ENCODE measurements at regions not wholly inside any gene's neighbourhood (a gene's known extent, or its start where the extent isn't known, plus 50 kb on each side); places are given as distances from the start of the nearest gene placed in this dataset.

DNA sequence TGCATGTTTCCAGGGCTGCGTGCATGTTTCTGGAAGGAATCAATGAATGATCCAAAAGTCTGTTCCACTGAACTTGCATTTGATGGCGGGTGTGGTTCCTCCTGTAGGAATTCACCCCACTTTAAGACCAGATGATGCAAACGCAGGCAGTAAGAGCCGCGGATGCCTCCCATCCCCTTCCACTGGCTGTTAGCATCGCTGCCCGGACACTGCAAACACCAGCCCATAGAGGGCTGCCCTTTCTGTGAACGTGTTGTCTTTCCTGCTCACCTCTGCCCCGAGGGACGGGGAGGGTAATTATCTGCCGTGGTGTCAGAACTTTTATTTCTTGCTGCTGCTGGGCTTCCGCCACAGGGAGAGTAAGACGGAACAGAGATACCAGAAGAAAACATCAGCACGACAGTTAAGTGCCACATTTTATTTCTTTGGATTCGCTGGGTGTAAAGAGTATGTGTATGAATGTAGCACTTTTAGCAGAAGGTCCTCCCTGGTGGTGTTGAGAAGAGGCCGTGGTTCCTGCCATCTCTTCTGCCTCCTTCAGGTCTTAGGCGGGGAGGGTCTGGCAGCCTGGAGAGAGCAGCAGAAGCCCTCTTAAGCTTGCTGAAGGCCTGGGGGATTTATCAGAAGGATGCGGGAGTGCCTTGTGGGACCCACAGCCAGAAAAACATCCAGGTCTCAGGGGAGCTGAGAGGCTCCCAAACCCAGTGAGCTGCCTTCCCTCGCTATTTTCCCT lies 53.2 kb upstream of the NECTIN1 start:
- TF ChIP-seq EZH2 (IDR thresholded peaks at IDR 0.05; ENCODE audit: low read depth, unreplicated experiment) (no peak), POLR2AphosphoS5 (IDR thresholded peaks at IDR 0.05; ENCODE audit: low read depth) (no peak), EZH2phosphoT487 (IDR thresholded peaks at IDR 0.05; ENCODE audit: unreplicated experiment) (no peak), JUNB (IDR thresholded peaks at IDR 0.05; ENCODE audit: unreplicated experiment) (no peak), ZNF331 (CRISPR knock-in tag; IDR thresholded peaks at IDR 0.05; ENCODE audit: low read depth) (no peak), CREB1 (CRISPR knock-in tag; IDR thresholded peaks at IDR 0.05; ENCODE audit: low read depth) (no peak), NANOG (IDR thresholded peaks at IDR 0.05; ENCODE audit: borderline replicate concordance) (no peak)
- TF ChIP-seq, protein P1, sequence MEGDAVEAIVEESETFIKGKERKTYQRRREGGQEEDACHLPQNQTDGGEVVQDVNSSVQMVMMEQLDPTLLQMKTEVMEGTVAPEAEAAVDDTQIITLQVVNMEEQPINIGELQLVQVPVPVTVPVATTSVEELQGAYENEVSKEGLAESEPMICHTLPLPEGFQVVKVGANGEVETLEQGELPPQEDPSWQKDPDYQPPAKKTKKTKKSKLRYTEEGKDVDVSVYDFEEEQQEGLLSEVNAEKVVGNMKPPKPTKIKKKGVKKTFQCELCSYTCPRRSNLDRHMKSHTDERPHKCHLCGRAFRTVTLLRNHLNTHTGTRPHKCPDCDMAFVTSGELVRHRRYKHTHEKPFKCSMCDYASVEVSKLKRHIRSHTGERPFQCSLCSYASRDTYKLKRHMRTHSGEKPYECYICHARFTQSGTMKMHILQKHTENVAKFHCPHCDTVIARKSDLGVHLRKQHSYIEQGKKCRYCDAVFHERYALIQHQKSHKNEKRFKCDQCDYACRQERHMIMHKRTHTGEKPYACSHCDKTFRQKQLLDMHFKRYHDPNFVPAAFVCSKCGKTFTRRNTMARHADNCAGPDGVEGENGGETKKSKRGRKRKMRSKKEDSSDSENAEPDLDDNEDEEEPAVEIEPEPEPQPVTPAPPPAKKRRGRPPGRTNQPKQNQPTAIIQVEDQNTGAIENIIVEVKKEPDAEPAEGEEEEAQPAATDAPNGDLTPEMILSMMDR (conservative IDR thresholded peaks at IDR 0.05; ENCODE audit: low read depth in 2 of 2), result peak; percentile 20 to 28; a peak in 2 of 4 replicates
- TF ChIP-seq, protein P2, sequence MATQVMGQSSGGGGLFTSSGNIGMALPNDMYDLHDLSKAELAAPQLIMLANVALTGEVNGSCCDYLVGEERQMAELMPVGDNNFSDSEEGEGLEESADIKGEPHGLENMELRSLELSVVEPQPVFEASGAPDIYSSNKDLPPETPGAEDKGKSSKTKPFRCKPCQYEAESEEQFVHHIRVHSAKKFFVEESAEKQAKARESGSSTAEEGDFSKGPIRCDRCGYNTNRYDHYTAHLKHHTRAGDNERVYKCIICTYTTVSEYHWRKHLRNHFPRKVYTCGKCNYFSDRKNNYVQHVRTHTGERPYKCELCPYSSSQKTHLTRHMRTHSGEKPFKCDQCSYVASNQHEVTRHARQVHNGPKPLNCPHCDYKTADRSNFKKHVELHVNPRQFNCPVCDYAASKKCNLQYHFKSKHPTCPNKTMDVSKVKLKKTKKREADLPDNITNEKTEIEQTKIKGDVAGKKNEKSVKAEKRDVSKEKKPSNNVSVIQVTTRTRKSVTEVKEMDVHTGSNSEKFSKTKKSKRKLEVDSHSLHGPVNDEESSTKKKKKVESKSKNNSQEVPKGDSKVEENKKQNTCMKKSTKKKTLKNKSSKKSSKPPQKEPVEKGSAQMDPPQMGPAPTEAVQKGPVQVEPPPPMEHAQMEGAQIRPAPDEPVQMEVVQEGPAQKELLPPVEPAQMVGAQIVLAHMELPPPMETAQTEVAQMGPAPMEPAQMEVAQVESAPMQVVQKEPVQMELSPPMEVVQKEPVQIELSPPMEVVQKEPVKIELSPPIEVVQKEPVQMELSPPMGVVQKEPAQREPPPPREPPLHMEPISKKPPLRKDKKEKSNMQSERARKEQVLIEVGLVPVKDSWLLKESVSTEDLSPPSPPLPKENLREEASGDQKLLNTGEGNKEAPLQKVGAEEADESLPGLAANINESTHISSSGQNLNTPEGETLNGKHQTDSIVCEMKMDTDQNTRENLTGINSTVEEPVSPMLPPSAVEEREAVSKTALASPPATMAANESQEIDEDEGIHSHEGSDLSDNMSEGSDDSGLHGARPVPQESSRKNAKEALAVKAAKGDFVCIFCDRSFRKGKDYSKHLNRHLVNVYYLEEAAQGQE (IDR thresholded peaks at IDR 0.05; ENCODE audit: unreplicated experiment), result no peak
- TF ChIP-seq, protein P3, sequence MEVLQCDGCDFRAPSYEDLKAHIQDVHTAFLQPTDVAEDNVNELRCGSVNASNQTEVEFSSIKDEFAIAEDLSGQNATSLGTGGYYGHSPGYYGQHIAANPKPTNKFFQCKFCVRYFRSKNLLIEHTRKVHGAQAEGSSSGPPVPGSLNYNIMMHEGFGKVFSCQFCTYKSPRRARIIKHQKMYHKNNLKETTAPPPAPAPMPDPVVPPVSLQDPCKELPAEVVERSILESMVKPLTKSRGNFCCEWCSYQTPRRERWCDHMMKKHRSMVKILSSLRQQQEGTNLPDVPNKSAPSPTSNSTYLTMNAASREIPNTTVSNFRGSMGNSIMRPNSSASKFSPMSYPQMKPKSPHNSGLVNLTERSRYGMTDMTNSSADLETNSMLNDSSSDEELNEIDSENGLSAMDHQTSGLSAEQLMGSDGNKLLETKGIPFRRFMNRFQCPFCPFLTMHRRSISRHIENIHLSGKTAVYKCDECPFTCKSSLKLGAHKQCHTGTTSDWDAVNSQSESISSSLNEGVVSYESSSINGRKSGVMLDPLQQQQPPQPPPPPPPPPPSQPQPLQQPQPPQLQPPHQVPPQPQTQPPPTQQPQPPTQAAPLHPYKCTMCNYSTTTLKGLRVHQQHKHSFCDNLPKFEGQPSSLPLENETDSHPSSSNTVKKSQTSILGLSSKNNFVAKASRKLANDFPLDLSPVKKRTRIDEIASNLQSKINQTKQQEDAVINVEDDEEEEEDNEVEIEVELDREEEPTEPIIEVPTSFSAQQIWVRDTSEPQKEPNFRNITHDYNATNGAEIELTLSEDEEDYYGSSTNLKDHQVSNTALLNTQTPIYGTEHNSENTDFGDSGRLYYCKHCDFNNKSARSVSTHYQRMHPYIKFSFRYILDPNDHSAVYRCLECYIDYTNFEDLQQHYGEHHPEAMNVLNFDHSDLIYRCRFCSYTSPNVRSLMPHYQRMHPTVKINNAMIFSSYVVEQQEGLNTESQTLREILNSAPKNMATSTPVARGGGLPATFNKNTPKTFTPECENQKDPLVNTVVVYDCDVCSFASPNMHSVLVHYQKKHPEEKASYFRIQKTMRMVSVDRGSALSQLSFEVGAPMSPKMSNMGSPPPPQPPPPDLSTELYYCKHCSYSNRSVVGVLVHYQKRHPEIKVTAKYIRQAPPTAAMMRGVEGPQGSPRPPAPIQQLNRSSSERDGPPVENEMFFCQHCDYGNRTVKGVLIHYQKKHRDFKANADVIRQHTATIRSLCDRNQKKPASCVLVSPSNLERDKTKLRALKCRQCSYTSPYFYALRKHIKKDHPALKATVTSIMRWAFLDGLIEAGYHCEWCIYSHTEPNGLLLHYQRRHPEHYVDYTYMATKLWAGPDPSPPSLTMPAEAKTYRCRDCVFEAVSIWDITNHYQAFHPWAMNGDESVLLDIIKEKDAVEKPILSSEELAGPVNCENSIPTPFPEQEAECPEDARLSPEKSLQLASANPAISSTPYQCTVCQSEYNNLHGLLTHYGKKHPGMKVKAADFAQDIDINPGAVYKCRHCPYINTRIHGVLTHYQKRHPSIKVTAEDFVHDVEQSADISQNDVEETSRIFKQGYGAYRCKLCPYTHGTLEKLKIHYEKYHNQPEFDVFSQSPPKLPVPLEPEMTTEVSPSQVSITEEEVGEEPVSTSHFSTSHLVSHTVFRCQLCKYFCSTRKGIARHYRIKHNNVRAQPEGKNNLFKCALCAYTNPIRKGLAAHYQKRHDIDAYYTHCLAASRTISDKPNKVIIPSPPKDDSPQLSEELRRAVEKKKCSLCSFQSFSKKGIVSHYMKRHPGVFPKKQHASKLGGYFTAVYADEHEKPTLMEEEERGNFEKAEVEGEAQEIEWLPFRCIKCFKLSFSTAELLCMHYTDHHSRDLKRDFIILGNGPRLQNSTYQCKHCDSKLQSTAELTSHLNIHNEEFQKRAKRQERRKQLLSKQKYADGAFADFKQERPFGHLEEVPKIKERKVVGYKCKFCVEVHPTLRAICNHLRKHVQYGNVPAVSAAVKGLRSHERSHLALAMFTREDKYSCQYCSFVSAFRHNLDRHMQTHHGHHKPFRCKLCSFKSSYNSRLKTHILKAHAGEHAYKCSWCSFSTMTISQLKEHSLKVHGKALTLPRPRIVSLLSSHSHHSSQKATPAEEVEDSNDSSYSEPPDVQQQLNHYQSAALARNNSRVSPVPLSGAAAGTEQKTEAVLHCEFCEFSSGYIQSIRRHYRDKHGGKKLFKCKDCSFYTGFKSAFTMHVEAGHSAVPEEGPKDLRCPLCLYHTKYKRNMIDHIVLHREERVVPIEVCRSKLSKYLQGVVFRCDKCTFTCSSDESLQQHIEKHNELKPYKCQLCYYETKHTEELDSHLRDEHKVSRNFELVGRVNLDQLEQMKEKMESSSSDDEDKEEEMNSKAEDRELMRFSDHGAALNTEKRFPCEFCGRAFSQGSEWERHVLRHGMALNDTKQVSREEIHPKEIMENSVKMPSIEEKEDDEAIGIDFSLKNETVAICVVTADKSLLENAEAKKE (CRISPR knock-in tag; IDR thresholded peaks at IDR 0.05), result no peak
- TF ChIP-seq, protein P4, sequence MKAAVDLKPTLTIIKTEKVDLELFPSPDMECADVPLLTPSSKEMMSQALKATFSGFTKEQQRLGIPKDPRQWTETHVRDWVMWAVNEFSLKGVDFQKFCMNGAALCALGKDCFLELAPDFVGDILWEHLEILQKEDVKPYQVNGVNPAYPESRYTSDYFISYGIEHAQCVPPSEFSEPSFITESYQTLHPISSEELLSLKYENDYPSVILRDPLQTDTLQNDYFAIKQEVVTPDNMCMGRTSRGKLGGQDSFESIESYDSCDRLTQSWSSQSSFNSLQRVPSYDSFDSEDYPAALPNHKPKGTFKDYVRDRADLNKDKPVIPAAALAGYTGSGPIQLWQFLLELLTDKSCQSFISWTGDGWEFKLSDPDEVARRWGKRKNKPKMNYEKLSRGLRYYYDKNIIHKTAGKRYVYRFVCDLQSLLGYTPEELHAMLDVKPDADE (IDR thresholded peaks at IDR 0.05), result no peak
